ENCODE measurements at regions not wholly inside any gene's neighbourhood (a gene's known extent, or its start where the extent isn't known, plus 50 kb on each side); places are given as distances from the start of the nearest gene placed in this dataset.

- 0% methylated on average over 2 of the region's 2 CpGs for WGBS (ENCODE audit: low lambda C conversion rate)
These were observed 93.4 kb downstream of the TENT5D start for GRCh38 chrX:80513625-80514024.

More at GRCh38 chrX:80513625-80514024, 93.4 kb downstream of the TENT5D start:
- CTCF ChIA-PET (ENCODE audit: low intra/inter-chr PET ratio, low total read pairs) = no interaction called here
- no peak for TF ChIP-seq ZNF557 (CRISPR knock-in tag; IDR thresholded peaks at IDR 0.05)
- no peak for TF ChIP-seq GMEB2 (CRISPR knock-in tag; IDR thresholded peaks at IDR 0.05; ENCODE audit: low read depth)
- no peak for TF ChIP-seq ATAD3A (CRISPR knock-in tag; IDR thresholded peaks at IDR 0.05)
- no peak for TF ChIP-seq RFXAP (CRISPR knock-in tag; IDR thresholded peaks at IDR 0.05; ENCODE audit: borderline replicate concordance)
- TF ChIP-seq ISX (CRISPR knock-in tag; conservative IDR thresholded peaks at IDR 0.05) = no peak
- TF ChIP-seq ZBTB4 (CRISPR knock-in tag; IDR thresholded peaks at IDR 0.05; ENCODE audit: borderline replicate concordance) = no peak
- TF ChIP-seq TBX2 (CRISPR knock-in tag; IDR thresholded peaks at IDR 0.05; ENCODE audit: borderline replicate concordance) = no peak
- TF ChIP-seq PAXIP1 (CRISPR knock-in tag; conservative IDR thresholded peaks at IDR 0.05) = no peak
- TF ChIP-seq ZNF737 (CRISPR knock-in tag; IDR thresholded peaks at IDR 0.05; ENCODE audit: borderline replicate concordance) = no peak
- TF ChIP-seq FLYWCH1 (CRISPR knock-in tag; IDR thresholded peaks at IDR 0.05) = no peak
- no peak for TF ChIP-seq NCOA1 (CRISPR knock-in tag; IDR thresholded peaks at IDR 0.05)
- no peak for TF ChIP-seq ZNF546 (CRISPR knock-in tag; conservative IDR thresholded peaks at IDR 0.05)
- TF ChIP-seq SSRP1 (CRISPR knock-in tag; IDR thresholded peaks at IDR 0.05) = no peak
- no peak for TF ChIP-seq ZBTB33 (CRISPR knock-in tag; IDR thresholded peaks at IDR 0.05)
- H3K27ac ChIP-seq (ENCODE audit: extremely low read length, insufficient read depth, low read length) = no peak overlapping the region
- POLR2A ChIA-PET = no interaction called here
- ATAC-seq = no peak
- no peak for FAIRE-seq
- H3K27me3 ChIP-seq (ENCODE audit: control insufficient read depth in 1 of 2, insufficient read depth in 2 of 2, low read length in 2 of 2) = no peaks in the 10 kb centered on the region
- no peak overlapping the region for H3K4me2 ChIP-seq (ENCODE audit: low read depth, low read length)
- no peaks in the 10 kb centered on the region for H3K79me2 ChIP-seq (ENCODE audit: insufficient read depth, low read length)
- H3K4me3 ChIP-seq (replicated peaks in 1 of 3; ENCODE audit: insufficient read depth in 1 of 3, low read depth in 2 of 3, low read length in 3 of 3) = no peak overlapping the region
- H3K4me1 ChIP-seq (ENCODE audit: insufficient read depth, low read length) = no peaks in the 10 kb centered on the region
- no peaks in the 10 kb centered on the region for H3K36me3 ChIP-seq (replicated peaks in 1 of 2; ENCODE audit: control insufficient read depth in 1 of 2, insufficient read depth in 2 of 2, low read length in 2 of 2)
- no peak overlapping the region for H3K9ac ChIP-seq (ENCODE audit: insufficient read depth, low read depth, low read length)
- no peak overlapping the region for H2AFZ ChIP-seq (ENCODE audit: low read length)
- no peaks in the 10 kb centered on the region for H3K9me3 ChIP-seq (ENCODE audit: low read length)
- DNase-seq (ENCODE audit: low spot score) = no peak
- BruUV-seq (replicated peaks) = no TSS peak
- intact Hi-C loops (cut with micrococcal nuclease; ENCODE audit: unreplicated experiment) (no loop called here), in situ Hi-C loops (cut with HindIII; ENCODE audit: extremely low pct_ligation_motif_present, low pct_unique_long_range_greater_than_20kb) (no loop called here)
- no peaks in the 10 kb centered on the region for H4K20me1 ChIP-seq (ENCODE audit: insufficient read depth, low read length)
